ENCODE measurements at regions not wholly inside any gene's neighbourhood (a gene's known extent, or its start where the extent isn't known, plus 50 kb on each side); places are given as distances from the start of the nearest gene placed in this dataset.

DNA sequence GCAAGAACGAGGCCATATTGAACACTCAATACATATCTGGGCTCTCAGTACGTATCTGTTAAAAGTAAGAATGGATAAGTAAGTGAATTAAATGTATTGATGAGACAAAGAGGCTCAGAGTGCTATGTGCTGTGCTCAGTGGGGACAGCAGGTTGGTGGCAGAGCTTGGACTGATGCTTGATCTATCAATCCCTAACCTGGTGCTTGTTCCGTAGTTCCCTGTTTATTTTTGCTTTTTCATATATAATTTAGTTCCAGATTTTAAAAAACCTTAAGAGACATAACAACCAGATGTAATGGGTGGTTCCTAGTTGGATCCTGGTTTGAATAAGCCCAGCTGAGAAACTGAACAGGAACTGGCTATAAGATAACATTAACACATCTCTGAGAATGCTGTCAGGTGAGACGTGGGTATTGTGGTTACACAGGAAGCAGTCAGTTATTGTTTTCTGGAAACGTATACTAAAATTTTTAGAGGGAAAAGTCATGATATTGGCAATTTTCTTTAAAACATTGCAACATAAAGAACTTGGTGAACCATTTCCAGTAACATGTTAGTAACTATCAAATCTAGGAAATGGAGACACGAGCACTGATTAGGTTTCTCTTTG, 120.5 kb downstream of the FOXB1 start:
- Histone ChIP-seq H3K4me3 (replicated peaks in 1 of 3; ENCODE audit: insufficient read depth in 1 of 3, low read depth in 1 of 3, low read length in 3 of 3) (no peak overlapping the region), H4K20me1 (replicated peaks; ENCODE audit: control insufficient read depth, extremely low read depth, insufficient read depth, low read length) (no peaks in the 10 kb centered on the region), H3K79me2 (ENCODE audit: control insufficient read depth, insufficient read depth, low read length) (no peaks in the 10 kb centered on the region), H3K27ac (ENCODE audit: insufficient read depth, low read depth, low read length) (no peak overlapping the region), H3K9me1 (replicated peaks; ENCODE audit: control insufficient read depth, extremely low read depth, insufficient read depth, low read length) (no peaks in the 10 kb centered on the region), H3K36me3 (ENCODE audit: control insufficient read depth in 2 of 2, extremely low read depth in 1 of 2, insufficient read depth in 2 of 2, low read length in 2 of 2) (no peaks in the 10 kb centered on the region), H3K9me3 (replicated peaks; ENCODE audit: control insufficient read depth, insufficient read depth, low read length) (no peaks in the 10 kb centered on the region), H2AFZ (ENCODE audit: low read depth, low read length) (no peak overlapping the region), H3K9ac (replicated peaks; ENCODE audit: extremely low read depth, insufficient read depth, low read length) (no peak overlapping the region), H3K27me3 (ENCODE audit: control insufficient read depth in 2 of 2, insufficient read depth in 2 of 2, low read length in 2 of 2) (peaks cover 27 to 31% of the 10 kb centered on the region in 2 experiments), H3K4me1 (ENCODE audit: control insufficient read depth, extremely low read depth, insufficient read depth, low read length) (peaks cover 5% of the 10 kb centered on the region), H3K4me2 (ENCODE audit: insufficient read depth, low read length) (no peak overlapping the region)
- FAIRE-seq (no peak), DNase-seq (ENCODE audit: low read depth, low spot score) (no peak)
- no TSS peak for BruUV-seq (replicated peaks)
- intact Hi-C loops (cut with micrococcal nuclease) = loop anchor here (5.0 to 10.0 kb wide), 2 partner anchors 200 to 397 kb away; no protein-coding TSS in a partner anchor
- POLR2A ChIA-PET = no interaction called here
- CTCF ChIA-PET = interaction anchor here (0.5 to 1.3 kb wide), 2 partner anchors 7 to 12 kb away, joined by 3 to 4 read pairs; no protein-coding TSS in a partner anchor
- dilution Hi-C loops (cut with MboI; ENCODE audit: extremely low pct_ligation_motif_present, low sequenced_read_pairs) = no loop called here
- TF ChIP-seq MYC (IDR thresholded peaks at IDR 0.05; ENCODE audit: low read depth, low read length) = no peak

DNA sequence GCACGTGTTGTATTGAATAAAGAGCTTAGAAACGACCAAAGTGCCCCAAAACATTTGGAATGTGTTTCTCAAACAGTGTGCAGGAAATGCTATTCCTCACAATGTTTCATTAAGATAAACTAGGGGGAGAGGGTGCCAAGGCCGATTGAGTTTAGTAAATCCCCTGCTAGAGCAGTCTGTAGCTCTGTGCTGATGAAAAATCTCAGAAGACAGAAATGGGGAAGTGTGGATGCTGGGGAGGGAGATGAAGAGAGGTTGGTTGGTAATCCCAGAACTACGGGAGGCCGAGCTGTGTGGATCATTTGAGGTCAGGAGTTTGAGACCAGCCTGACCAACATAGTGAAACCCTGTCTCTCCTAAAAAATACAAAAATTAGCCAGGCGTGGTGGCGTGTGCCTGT, 121.2 kb downstream of the FOXB1 start:
- no peak for DNase-seq (ENCODE audit: low read depth, low spot score)
- no peaks in the 10 kb centered on the region for H3K9me3 ChIP-seq (replicated peaks; ENCODE audit: control insufficient read depth, insufficient read depth, low read length)
- dilution Hi-C loops (cut with MboI; ENCODE audit: extremely low pct_ligation_motif_present, low sequenced_read_pairs) (no loop called here), intact Hi-C loops (cut with micrococcal nuclease) (loop anchor here (5.0 to 10.0 kb wide), 2 partner anchors 199 to 398 kb away; no protein-coding TSS in a partner anchor)
- no peaks in the 10 kb centered on the region for H3K9me1 ChIP-seq (replicated peaks; ENCODE audit: control insufficient read depth, extremely low read depth, insufficient read depth, low read length)
- H2AFZ ChIP-seq (ENCODE audit: low read depth, low read length) = no peak overlapping the region
- TF ChIP-seq FOS (IDR thresholded peaks at IDR 0.05; ENCODE audit: borderline replicate concordance, insufficient read depth, low read length) (no peak), POLR2A (IDR thresholded peaks at IDR 0.05; ENCODE audit: low read depth, low read length) (no peak), MYC (IDR thresholded peaks at IDR 0.05; ENCODE audit: low read depth, low read length) (no peak), GATA2 (IDR thresholded peaks at IDR 0.05; ENCODE audit: insufficient read depth, insufficient read length, low read depth, low read length) (no peak), EZH2 (IDR thresholded peaks at IDR 0.05; ENCODE audit: borderline replicate concordance, low read depth, low read length, severe bottlenecking) (no peak), POLR2AphosphoS5 (IDR thresholded peaks at IDR 0.05; ENCODE audit: insufficient read depth, low read depth, low read length) (no peak), JUN (IDR thresholded peaks at IDR 0.05; ENCODE audit: borderline replicate concordance, insufficient read depth, insufficient read length, low read depth) (no peak)
- TF ChIP-seq, protein P1, sequence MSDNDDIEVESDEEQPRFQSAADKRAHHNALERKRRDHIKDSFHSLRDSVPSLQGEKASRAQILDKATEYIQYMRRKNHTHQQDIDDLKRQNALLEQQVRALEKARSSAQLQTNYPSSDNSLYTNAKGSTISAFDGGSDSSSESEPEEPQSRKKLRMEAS (IDR thresholded peaks at IDR 0.05; ENCODE audit: insufficient read depth, insufficient read length) = no peak
- TF ChIP-seq, protein P2, sequence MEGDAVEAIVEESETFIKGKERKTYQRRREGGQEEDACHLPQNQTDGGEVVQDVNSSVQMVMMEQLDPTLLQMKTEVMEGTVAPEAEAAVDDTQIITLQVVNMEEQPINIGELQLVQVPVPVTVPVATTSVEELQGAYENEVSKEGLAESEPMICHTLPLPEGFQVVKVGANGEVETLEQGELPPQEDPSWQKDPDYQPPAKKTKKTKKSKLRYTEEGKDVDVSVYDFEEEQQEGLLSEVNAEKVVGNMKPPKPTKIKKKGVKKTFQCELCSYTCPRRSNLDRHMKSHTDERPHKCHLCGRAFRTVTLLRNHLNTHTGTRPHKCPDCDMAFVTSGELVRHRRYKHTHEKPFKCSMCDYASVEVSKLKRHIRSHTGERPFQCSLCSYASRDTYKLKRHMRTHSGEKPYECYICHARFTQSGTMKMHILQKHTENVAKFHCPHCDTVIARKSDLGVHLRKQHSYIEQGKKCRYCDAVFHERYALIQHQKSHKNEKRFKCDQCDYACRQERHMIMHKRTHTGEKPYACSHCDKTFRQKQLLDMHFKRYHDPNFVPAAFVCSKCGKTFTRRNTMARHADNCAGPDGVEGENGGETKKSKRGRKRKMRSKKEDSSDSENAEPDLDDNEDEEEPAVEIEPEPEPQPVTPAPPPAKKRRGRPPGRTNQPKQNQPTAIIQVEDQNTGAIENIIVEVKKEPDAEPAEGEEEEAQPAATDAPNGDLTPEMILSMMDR (IDR thresholded peaks at IDR 0.05; ENCODE audit: extremely low read depth in 1 of 2, insufficient read depth in 1 of 2, low read depth in 1 of 2, low read length in 2 of 2) = no peak
- H3K27ac ChIP-seq (ENCODE audit: insufficient read depth, low read depth, low read length) = no peak overlapping the region
- no TSS peak for BruUV-seq (replicated peaks)
- H3K36me3 ChIP-seq (ENCODE audit: control insufficient read depth in 2 of 2, extremely low read depth in 1 of 2, insufficient read depth in 2 of 2, low read length in 2 of 2) = no peaks in the 10 kb centered on the region
- H3K4me2 ChIP-seq (ENCODE audit: insufficient read depth, low read length) = no peak overlapping the region
- H4K20me1 ChIP-seq (replicated peaks; ENCODE audit: control insufficient read depth, extremely low read depth, insufficient read depth, low read length) = no peaks in the 10 kb centered on the region
- FAIRE-seq = no peak
- ChIA-PET CTCF (interaction anchor here (0.9 to 1.3 kb wide), 2 partner anchors 11 to 401 kb away, joined by 3 read pairs; no protein-coding TSS in a partner anchor), POLR2A (no interaction called here)
- no peak overlapping the region for H3K9ac ChIP-seq (replicated peaks; ENCODE audit: extremely low read depth, insufficient read depth, low read length)
- H3K27me3 ChIP-seq (ENCODE audit: control insufficient read depth in 2 of 2, insufficient read depth in 2 of 2, low read length in 2 of 2) = peaks cover 21 to 25% of the 10 kb centered on the region in 2 experiments
- no peaks in the 10 kb centered on the region for H3K79me2 ChIP-seq (ENCODE audit: control insufficient read depth, insufficient read depth, low read length)
- H3K4me3 ChIP-seq (replicated peaks in 1 of 3; ENCODE audit: insufficient read depth in 1 of 3, low read depth in 1 of 3, low read length in 3 of 3) = no peak overlapping the region
- peaks cover 5% of the 10 kb centered on the region for H3K4me1 ChIP-seq (ENCODE audit: control insufficient read depth, extremely low read depth, insufficient read depth, low read length)
